ENCODE measurements at regions not wholly inside any gene's neighbourhood (a gene's known extent, or its start where the extent isn't known, plus 50 kb on each side); places are given as distances from the start of the nearest gene placed in this dataset.

DNA sequence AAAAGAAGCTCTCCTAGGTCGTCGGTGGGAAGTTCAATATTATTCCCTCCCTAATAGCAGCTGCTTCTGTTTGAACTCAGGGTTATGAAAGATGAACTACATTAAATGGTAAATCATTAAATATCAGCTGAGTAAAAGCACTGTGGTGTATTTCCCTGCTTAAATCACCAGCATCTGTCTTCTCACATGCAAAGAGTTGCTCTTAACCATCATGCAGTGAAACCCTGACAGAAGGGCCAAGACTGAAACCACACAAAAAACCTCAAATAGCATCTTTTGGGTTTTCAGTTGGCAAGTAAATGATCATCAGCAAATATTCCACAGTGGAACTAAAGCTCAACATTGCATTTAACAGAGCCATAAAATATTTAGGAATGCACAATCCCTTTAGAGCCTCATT, 380.0 kb upstream of the ADGRL2 start (continued):
- TF ChIP-seq, protein P1, sequence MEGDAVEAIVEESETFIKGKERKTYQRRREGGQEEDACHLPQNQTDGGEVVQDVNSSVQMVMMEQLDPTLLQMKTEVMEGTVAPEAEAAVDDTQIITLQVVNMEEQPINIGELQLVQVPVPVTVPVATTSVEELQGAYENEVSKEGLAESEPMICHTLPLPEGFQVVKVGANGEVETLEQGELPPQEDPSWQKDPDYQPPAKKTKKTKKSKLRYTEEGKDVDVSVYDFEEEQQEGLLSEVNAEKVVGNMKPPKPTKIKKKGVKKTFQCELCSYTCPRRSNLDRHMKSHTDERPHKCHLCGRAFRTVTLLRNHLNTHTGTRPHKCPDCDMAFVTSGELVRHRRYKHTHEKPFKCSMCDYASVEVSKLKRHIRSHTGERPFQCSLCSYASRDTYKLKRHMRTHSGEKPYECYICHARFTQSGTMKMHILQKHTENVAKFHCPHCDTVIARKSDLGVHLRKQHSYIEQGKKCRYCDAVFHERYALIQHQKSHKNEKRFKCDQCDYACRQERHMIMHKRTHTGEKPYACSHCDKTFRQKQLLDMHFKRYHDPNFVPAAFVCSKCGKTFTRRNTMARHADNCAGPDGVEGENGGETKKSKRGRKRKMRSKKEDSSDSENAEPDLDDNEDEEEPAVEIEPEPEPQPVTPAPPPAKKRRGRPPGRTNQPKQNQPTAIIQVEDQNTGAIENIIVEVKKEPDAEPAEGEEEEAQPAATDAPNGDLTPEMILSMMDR (IDR thresholded peaks at IDR 0.05; ENCODE audit: control extremely low read depth in 1 of 3, insufficient read depth in 1 of 3, low read depth in 1 of 3, low read length in 3 of 3): no peak
- no peak for TF ChIP-seq RAD21 (IDR thresholded peaks at IDR 0.05 in 1 of 2, conservative IDR thresholded peaks at IDR 0.05 in 1 of 2; ENCODE audit: low read depth in 2 of 2, low read length in 2 of 2)
- no peak for TF ChIP-seq CEBPB (IDR thresholded peaks at IDR 0.05; ENCODE audit: low read depth, low read length)
- no peak for TF ChIP-seq KDM1A (IDR thresholded peaks at IDR 0.05; ENCODE audit: borderline replicate concordance, low read length)
- TF ChIP-seq SIRT6 (IDR thresholded peaks at IDR 0.05; ENCODE audit: low read length): no peak
- TF ChIP-seq, protein P2, sequence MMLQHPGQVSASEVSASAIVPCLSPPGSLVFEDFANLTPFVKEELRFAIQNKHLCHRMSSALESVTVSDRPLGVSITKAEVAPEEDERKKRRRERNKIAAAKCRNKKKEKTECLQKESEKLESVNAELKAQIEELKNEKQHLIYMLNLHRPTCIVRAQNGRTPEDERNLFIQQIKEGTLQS (IDR thresholded peaks at IDR 0.05; ENCODE audit: insufficient read depth, low read depth, low read length): no peak
- no peak for TF ChIP-seq SUZ12 (IDR thresholded peaks at IDR 0.05; ENCODE audit: low read length)
- no peak for TF ChIP-seq SP4 (IDR thresholded peaks at IDR 0.05; ENCODE audit: low read length)

Data from H1 (cell line).